H9 (cell line): ENCODE measurements at regions not wholly inside any gene's neighbourhood (a gene's known extent, or its start where the extent isn't known, plus 50 kb on each side); places are given as distances from the start of the nearest gene placed in this dataset.

Source experiments
- DNase-seq: peaks from one replicate; pipeline ENCODE4 v3.0.0-alpha.2; 2017
- H2AFZ ChIP-seq: one replicate; pipeline ENCODE4 v1.6.1; 2013; ENCODE audit warnings: mild to moderate bottlenecking, low read length, control low read depth, moderate library complexity
- H2AK5ac ChIP-seq: 2 replicates; pipeline ENCODE4 v1.6.1; 2013; ENCODE audit warnings: low read length, control low read depth, mixed read lengths; ENCODE audit not compliant: insufficient read length
- H2BK120ac ChIP-seq: one replicate; pipeline ENCODE4 v1.6.1; 2013; ENCODE audit warnings: low read depth, mild to moderate bottlenecking, low read length, control low read depth, inconsistent platforms; ENCODE audit not compliant: poor library complexity, severe bottlenecking
- H2BK12ac ChIP-seq: 2 replicates; pipeline ENCODE4 v1.6.1; 2013; ENCODE audit warnings: low read length, control low read depth, mixed read lengths, low read depth; ENCODE audit not compliant: insufficient read length
- H2BK15ac ChIP-seq: 2 replicates; pipeline ENCODE4 v1.6.1; 2013; ENCODE audit warnings: low read depth, low read length, control low read depth
- H2BK20ac ChIP-seq: one replicate; pipeline ENCODE4 v1.6.1; 2013; ENCODE audit warnings: low read depth, mild to moderate bottlenecking, low read length, control low read depth, inconsistent platforms; ENCODE audit not compliant: poor library complexity, severe bottlenecking
- H2BK5ac ChIP-seq: 2 replicates; pipeline ENCODE4 v1.6.1; 2013; ENCODE audit warnings: low read length, control low read depth, mixed read lengths; ENCODE audit not compliant: insufficient read length
- H3K14ac ChIP-seq: 2 replicates; pipeline ENCODE4 v1.6.1; 2013; ENCODE audit warnings: low read length, control low read depth; ENCODE audit not compliant: insufficient read depth
- H3K18ac ChIP-seq: 2 replicates; pipeline ENCODE4 v1.6.1; 2013; ENCODE audit warnings: low read depth, mild to moderate bottlenecking, mixed read lengths, low read length, control low read depth; ENCODE audit not compliant: insufficient read length
- H3K23ac ChIP-seq: 2 replicates; pipeline ENCODE4 v1.6.1; 2013; ENCODE audit warnings: low read length, control low read depth, mixed read lengths, low read depth; ENCODE audit not compliant: insufficient read length
- H3K23me2 ChIP-seq: 2 replicates; pipeline ENCODE4 v1.6.1; 2013; ENCODE audit warnings: low read depth, mild to moderate bottlenecking, mixed read lengths, low read length, control low read depth; ENCODE audit not compliant: insufficient read length, poor library complexity, severe bottlenecking
- H3K27ac ChIP-seq: 2 replicates; pipeline ENCODE4 v1.5.1; 2013; ENCODE audit warnings: low read length, control low read depth, mixed read lengths, low read depth; ENCODE audit not compliant: insufficient read length
- H3K27me3 ChIP-seq: 2 replicates; pipeline ENCODE4 v1.6.1; 2013; ENCODE audit warnings: low read length, control low read depth, inconsistent platforms; ENCODE audit not compliant: insufficient read depth
- H3K4ac ChIP-seq: 2 replicates; pipeline ENCODE4 v1.6.1; 2013; ENCODE audit warnings: low read depth, mild to moderate bottlenecking, control low read depth, inconsistent platforms, low read length, moderate library complexity
- H3K4me1 ChIP-seq: 2 replicates; pipeline ENCODE4 v1.6.1; 2013; ENCODE audit warnings: low read length, control low read depth, inconsistent platforms; ENCODE audit not compliant: insufficient read depth
- H3K4me2 ChIP-seq: 2 replicates; pipeline ENCODE4 v1.6.1; 2013; ENCODE audit warnings: low read length, control low read depth, mixed read lengths; ENCODE audit not compliant: insufficient read length, insufficient read depth
- H3K56ac ChIP-seq: 2 replicates; pipeline ENCODE4 v1.6.1; 2013; ENCODE audit warnings: low read depth, mild to moderate bottlenecking, mixed read lengths, low read length, control low read depth; ENCODE audit not compliant: insufficient read length
- H3K79me1 ChIP-seq: 2 replicates; pipeline ENCODE4 v1.6.1; 2013; ENCODE audit warnings: low read depth, mild to moderate bottlenecking, moderate library complexity, low read length, control low read depth, inconsistent platforms; ENCODE audit not compliant: insufficient read depth, poor library complexity, severe bottlenecking
- H3K79me2 ChIP-seq: 2 replicates; pipeline ENCODE4 v1.6.1; 2013; ENCODE audit warnings: low read length, control low read depth, inconsistent platforms; ENCODE audit not compliant: insufficient read depth
- H3K9ac ChIP-seq: 2 replicates; pipeline ENCODE4 v1.6.1; 2013; ENCODE audit warnings: low read length, control low read depth, mixed read lengths; ENCODE audit not compliant: insufficient read length; ENCODE audit errors: extremely low read depth
- H3K9me3 ChIP-seq: one replicate; pipeline ENCODE4 v1.6.1; 2013; ENCODE audit warnings: low read depth, low read length, inconsistent platforms; ENCODE audit not compliant: control insufficient read depth
- H3T11ph ChIP-seq: one replicate; pipeline ENCODE4 v1.6.1; 2013; ENCODE audit warnings: mild to moderate bottlenecking, low read length, control low read depth, inconsistent platforms
- H4K20me1 ChIP-seq: one replicate; pipeline ENCODE4 v1.6.1; 2013; ENCODE audit not compliant: control insufficient read depth, insufficient read length, insufficient read depth
- H4K5ac ChIP-seq: 2 replicates; pipeline ENCODE4 v1.6.1; 2013; ENCODE audit warnings: low read depth, mild to moderate bottlenecking, mixed read lengths, low read length, control low read depth; ENCODE audit not compliant: insufficient read length
- H4K8ac ChIP-seq: replicated peaks from 2 replicates; pipeline ENCODE4 v1.6.1; 2013; ENCODE audit warnings: low read length, control low read depth, mixed read lengths, low read depth; ENCODE audit not compliant: insufficient read length
- H4K91ac ChIP-seq: 2 replicates; pipeline ENCODE4 v1.6.1; 2013; ENCODE audit warnings: low read depth, mild to moderate bottlenecking, moderate library complexity, mixed read lengths, low read length, control low read depth; ENCODE audit not compliant: insufficient read length
- H3K27ac Mint-ChIP-seq, 3 experiments: 2 replicates in 2 of 3; 3 replicates in 1 of 3; pipeline ENCODE4 v1.8.0; 2020 to 2021; ENCODE audit warnings: mixed read lengths in 3 of 3, mild to moderate bottlenecking in 1 of 3, moderate library complexity in 1 of 3
- H3K27me3 Mint-ChIP-seq: 2 replicates; pipeline ENCODE4 v1.8.0; 2021; ENCODE audit warnings: low read depth, mild to moderate bottlenecking, moderate library complexity, mixed read lengths
- H3K36me3 Mint-ChIP-seq, 3 experiments: 2 replicates in 2 of 3; 3 replicates in 1 of 3; pipeline ENCODE4 v1.8.0; 2020 to 2021; ENCODE audit warnings: low read depth in 3 of 3, mixed read lengths in 3 of 3; ENCODE audit not compliant: insufficient read depth in 1 of 3
- H3K4me1 Mint-ChIP-seq, 2 experiments: 2 replicates each; pipeline ENCODE4 v1.8.0; 2020; ENCODE audit warnings: mixed read lengths in 2 of 2
- H3K4me3 Mint-ChIP-seq, 2 experiments: 2 replicates in 1 of 2; 3 replicates in 1 of 2; pipeline ENCODE4 v1.8.0; 2020 to 2021; ENCODE audit warnings: mild to moderate bottlenecking in 2 of 2, mixed read lengths in 2 of 2, moderate library complexity in 1 of 2
- H3K9me3 Mint-ChIP-seq, 2 experiments: 2 replicates in 1 of 2; 3 replicates in 1 of 2; pipeline ENCODE4 v1.8.0; 2020; ENCODE audit warnings: mild to moderate bottlenecking in 2 of 2, mixed read lengths in 2 of 2, moderate library complexity in 1 of 2
- CTCF ChIP-seq: fragments of 200-600 bp; sonication (generic); conservative IDR thresholded peaks from 3 replicates; pipeline ENCODE4 v1.8.0; 2021; ENCODE audit warnings: antibody characterized with exemption, mild to moderate bottlenecking
- WGBS: extraction: QIAGEN DNeasy Blood & Tissue Kit; methylation state at CpG from one replicate; pipeline ENCODE4 v1.1.7; 2013; ENCODE audit warnings: missing lambda C conversion rate, low lambda C conversion rate, mixed read lengths; ENCODE audit not compliant: insufficient read length; ENCODE audit errors: extremely low coverage; 5-methylcytosine and 5-hydroxymethylcytosine counted together

- Mint-ChIP-seq H3K4me3 (no peak overlapping the region), H3K4me1 (peaks cover 3% of the 10 kb centered on the region in 2 experiments; a peak in 3 of 4 replicates), H3K36me3 (no peaks in the 10 kb centered on the region), H3K27me3 (no peaks in the 10 kb centered on the region), H3K27ac (no peak overlapping the region), H3K9me3 (no peaks in the 10 kb centered on the region)
- Histone ChIP-seq H4K91ac (no peak overlapping the region), H2BK15ac (no peak overlapping the region), H3K27me3 (no peaks in the 10 kb centered on the region), H2BK20ac (no peak overlapping the region), H2AK5ac (no peak overlapping the region), H2AFZ (no peak overlapping the region), H3K4ac (no peak overlapping the region), H4K20me1 (no peaks in the 10 kb centered on the region), H3K56ac (no peak overlapping the region), H3K9ac (no peak overlapping the region), H4K8ac (no peak overlapping the region), H3K23ac (no peak overlapping the region), H3K79me1 (no peaks in the 10 kb centered on the region), H3K23me2 (no peaks in the 10 kb centered on the region), H2BK120ac (no peak overlapping the region), H3K79me2 (no peaks in the 10 kb centered on the region), H3K18ac (no peak overlapping the region), H4K5ac (no peak overlapping the region), H3T11ph (no peak overlapping the region), H2BK12ac (no peak overlapping the region), H3K4me1 (no peaks in the 10 kb centered on the region), H3K14ac (no peak overlapping the region), H3K27ac (no peak overlapping the region), H2BK5ac (no peak overlapping the region), H3K4me2 (no peak overlapping the region), H3K9me3 (no peaks in the 10 kb centered on the region)
- no peak for TF ChIP-seq CTCF
- no peak for DNase-seq
- WGBS = no CpG with 5 or more reads among the region's 3 CpGs
Measured at GRCh38 chr6:19394051-19394450, 443.1 kb upstream of the ID4 start.
